GM18907 (cell line): ENCODE measurements at regions not wholly inside any gene's neighbourhood (a gene's known extent, or its start where the extent isn't known, plus 50 kb on each side); places are given as distances from the start of the nearest gene placed in this dataset.

ENCODE experiments used
- ATAC-seq: cut with Tn5 transposase; IDR thresholded peaks from one replicate; pipeline ENCODE4 v1.9.1; 2021; ENCODE audit warnings: mild to moderate bottlenecking, moderate library complexity; ENCODE audit not compliant: unreplicated experiment

DNA sequence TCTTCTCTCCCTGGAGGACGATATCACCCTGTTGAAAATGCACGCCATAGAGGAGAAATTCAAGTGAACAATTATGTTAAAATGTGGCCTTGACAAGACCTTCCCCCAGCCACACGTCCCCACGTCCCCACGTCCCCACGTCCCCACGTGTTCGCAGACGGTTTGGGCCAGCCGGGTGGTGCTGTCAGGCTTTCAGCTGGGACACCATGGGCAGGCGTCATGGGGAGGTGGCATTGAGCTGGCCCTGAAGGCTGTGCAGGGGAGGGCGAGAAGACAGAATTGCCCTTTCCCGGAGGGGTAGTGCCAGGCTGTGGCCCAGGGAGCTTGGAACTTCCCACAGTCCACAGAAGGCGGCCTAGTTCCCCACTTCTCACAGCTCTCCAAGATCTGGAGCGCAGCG lies 240.7 kb upstream of the RAB6C start:
- no peak for ATAC-seq

DNA sequence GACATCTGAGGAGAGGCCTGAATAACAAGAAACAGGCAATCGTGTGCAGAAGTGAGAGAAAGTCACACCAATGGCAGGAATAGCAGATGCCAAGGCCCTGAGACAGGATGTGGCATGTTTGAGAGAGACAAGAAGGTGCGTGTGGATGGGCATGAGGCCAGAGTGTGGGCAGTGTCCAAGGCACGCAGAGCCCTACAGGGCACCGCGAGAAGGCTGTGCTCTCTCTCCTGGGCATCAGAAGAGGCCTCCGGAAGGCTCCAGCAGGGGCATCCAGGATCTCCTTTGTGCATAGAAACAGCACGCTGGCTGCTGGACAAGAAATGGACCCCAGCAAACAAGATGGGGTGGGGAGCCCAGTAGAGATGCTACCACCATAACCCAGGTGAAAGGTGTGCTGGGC lies 239.0 kb upstream of the RAB6C start:
- ATAC-seq, result no peak

DNA sequence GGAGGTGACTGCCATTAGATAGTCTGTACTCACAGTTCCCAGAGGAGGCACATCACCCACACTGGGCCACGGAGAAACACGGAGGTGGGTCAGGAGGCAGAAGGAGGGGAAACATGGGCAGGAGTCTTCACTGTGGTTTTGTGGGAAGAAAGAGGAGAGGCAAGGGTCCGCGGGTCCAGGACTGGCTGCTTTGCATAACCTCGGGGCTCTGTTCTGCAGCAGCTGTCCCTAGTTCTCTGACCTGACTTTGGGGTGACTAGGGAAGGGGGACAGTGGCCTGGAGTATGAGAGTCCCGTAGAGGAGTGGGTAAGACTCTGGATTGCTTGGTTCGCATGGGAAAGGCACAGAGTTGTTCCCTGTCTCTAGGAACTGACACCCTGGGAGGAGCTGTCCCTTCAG lies 238.3 kb upstream of the RAB6C start:
- no peak for ATAC-seq

DNA sequence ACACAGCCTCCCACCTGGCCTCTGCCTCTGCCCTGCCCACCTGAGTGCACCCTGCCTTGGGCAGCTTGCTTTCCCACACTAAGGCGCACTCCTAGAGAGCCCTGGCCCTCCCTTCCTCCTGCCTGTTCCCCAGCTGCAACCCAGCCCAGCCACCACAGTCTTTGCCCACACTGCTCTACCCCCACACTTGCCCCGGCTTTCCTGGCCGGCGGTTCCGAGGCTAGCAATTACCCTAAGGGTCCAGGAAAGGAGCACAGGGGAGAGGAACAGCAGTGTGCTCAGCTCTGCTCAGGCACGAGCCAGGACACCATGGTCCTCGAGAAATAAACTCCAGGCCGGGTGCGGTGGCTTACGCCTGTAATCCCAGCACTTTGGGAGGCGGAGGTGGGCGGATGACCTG lies 237.8 kb upstream of the RAB6C start:
- ATAC-seq, result no peak

DNA sequence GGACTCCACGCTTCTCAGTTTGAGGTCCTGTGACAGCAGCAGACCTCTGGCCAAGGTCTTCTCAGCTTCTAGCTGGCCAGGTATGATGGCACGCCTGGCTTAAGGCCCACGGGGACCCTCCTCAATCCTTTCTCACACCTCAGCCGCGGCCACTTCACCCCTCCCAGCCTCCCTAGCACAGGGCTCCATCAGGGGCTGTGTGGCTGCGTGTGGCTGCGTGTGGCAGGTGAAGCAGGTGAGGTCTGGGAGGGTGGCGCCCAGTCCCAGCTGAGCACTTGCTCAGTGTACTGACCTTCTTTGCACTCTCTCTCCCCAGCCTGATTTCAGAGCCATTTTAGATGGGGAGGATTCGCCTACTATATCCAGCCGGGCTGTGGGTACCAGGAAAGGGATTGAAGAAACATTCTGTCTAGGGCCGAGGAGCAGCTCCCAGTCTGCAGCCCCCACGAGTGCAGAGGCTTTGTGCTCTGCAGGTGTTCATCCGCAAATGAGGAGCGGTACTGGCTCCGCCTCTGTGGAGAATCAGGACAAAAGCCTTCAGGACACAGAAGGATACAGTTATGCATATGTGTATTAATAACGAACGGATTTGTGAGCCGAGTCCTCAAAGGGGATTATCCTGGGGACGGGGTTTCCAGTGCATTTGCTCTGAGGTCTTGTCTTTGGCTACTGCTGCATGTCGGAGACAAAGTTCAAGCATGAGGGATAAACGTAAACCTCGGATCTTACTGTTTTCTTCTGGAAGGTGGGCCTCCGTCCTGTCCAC lies 236.9 kb upstream of the RAB6C start:
- no peak for ATAC-seq

DNA sequence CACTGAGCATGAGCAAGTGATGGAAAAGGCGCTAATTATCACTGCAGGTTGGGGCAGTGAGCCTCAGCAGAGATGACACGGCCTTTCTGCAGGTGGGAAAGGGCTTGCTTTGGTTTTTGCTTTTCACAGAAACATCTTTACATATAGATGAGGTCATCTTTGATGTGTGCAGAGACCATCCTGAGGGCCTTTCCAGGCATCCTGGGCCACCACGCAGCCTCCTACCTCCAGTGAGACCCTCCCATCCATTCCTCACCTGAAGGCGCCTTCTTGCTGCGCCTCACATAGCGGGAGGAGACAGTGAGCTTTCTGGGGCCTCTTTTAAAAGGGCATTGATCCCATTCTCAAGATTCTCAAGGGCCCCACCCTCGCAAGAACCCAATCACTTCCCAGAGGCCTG lies 235.3 kb upstream of the RAB6C start:
- no peak for ATAC-seq

DNA sequence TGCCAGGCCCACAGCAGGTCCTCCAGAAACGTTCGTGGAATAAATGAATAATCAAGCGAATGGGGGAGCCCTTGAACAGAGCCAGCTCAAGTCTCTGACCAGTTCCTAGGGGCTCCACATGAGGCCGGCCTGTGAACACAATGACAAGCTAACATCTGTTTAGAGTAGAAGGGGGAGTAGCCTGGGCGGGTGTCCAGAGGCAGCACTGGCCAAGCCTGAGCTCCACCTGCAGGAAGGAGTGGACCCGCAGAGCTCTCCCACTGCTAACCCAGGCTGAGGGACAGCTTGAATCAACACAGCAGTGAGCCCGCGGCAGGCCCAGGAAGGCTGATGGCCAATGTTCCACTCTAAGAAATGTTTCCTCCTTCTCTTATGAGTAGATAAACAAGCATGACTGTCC lies 234.8 kb upstream of the RAB6C start:
- no peak for ATAC-seq

DNA sequence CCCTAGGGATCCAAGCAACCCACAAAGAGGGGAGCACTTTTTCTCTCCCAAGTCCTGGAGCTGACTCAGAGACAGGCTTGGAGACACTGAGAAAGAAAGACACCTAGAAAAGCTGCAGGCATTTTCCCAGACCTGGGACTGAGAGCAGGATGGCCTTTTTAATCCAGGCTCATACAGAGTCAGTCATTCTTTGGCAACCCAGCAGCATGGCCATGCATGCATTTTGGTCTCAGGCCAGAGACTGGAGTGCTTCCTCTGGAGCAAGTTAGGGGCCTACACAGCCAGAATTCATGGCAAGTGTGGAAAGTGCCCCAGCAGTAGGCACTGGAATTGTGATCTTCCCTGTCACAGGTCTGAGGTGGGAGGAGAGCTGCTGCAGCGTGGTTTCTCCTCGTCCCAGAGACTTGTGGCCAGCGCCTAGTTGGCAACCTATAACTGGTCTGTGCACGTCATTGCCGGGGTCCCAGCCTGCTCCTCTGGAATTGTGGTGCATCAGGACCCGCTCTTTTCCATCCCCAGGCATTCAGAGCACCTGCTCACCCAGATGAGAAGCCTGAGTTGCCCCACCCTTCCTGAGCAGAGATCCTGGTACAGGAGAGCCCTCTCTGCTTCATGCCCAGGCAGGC lies 231.9 kb upstream of the RAB6C start:
- ATAC-seq, result no peak

DNA sequence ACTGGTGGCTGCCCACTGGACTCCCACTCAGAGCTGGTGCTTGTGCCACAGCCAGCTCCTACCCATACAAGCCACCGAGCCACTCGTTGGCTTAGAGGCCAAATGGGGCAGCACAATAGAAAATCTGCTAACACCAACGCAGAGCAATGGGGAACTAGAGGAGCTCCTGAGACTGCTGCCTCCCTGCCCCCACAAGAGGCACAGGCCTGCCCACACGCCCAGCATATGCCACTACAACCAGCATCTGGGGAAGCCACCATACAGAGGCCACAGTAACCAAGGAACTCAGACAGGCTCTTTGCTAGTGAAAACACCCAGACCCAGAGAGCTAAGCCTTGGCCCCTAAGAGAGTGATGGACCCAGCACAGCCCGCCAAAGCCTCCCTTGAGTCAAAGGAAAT lies 231.2 kb upstream of the RAB6C start:
- no peak for ATAC-seq

DNA sequence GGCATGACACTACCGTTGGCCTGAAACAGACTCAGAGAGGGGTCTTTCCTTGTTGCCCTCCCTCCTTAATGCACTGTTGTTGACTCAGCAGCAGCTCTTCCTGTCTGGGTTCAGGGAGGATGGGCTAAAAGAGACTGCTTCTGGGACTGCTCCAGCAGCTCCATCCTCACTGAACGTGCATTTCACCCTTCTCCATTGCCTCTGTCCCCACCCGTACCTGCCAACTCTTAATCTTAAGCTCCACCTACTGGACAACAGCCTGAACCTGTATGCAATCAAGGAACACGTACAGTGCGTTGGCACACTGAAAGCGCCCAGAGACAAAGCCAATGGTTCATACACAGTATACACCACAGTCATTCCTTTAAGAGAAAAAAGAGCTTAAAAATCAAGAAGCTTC lies 230.8 kb upstream of the RAB6C start:
- no peak for ATAC-seq

DNA sequence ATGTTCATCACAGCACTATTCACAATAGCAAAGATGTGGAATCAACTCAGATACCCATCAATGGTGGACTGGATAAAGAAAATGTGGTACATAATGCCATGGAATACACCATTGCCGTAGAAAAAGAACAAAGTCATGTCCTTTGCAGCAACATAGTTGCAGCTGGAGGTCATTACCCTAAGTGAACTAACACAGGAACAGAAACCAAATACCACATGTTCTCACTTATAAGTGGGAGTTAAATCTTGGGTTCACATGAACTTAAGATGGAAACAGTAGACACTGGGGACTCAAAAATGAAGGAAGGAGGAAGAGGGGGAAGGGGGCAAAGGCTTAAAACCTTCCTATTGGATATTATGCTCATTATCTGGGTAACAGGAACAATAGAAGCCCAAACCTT lies 228.1 kb upstream of the RAB6C start:
- ATAC-seq, result no peak

DNA sequence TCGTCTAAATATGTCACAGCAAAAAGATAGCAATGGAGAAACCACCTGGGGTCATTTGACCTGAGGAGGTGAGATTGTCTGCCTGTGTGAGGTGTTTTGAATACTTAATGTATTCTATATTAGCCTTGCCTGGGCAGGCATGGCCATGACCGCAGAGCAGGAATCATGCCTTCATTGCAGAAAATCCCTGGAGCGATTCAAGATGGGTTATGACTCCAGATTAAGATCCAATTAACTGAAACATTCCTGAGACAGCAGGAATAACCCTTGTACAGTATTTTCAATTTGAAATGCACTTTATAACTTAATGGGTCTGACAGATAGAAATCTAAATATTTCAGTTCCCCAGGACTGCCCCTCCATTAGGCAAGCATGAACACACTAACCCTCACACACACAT lies 227.3 kb upstream of the RAB6C start:
- no peak for ATAC-seq

DNA sequence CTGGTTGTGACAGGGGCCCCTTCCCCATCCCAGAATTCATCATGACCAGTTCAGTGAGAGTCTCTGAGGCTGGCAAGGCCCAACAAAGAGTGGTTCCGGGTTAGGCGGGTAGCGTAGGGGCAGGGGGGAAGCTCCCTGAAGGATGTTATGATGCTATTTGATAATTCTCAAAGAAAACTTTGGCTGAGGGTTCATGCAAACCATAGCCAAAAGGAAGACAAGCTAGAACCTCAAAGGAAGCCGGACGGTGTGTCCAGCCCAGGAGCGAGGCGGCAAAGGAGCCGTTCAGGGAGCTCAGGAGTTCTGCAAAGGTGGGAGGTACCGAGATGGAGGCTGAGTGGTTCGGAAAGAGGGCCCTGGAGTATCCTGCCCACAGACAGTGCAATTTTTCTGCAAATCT lies 226.8 kb upstream of the RAB6C start:
- ATAC-seq, result no peak

DNA sequence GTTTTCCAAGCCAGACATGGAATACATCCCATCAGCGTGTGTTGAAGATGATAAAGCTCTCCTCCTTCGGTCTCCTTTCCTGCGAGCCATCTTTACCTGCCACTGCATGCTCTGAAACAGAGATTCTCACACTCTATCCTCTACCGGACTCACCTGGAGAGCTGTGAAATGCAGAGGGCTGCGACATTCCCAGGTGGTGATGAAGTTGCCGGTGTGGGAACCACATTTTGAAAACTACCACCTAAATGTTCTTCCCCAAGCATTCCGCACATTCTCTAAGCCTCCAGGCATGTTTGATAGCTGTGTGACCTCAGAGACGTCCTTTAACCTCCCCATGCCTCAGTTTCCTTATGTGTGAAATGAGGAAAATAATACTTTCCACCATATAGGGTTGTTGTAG lies 226.2 kb upstream of the RAB6C start:
- ATAC-seq, result no peak

DNA sequence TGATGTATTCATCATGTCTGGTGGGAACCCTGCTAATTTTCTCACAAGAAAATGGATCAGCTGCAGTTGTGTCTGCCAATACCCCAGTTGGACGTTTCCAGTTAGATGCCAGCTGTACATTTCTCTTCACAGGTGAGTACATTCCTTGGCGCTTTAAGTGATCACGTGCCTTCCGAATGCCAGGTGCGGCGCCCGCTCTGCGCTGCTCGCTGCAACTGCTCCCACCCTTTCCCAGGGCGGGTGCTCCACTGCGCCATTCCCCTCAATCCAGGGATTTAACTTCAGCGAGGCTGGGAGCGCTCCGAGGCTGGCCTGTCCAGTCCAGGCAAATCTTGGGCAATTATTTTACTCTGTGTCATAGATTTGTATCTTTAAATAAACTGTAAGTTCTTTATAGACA lies 225.0 kb upstream of the RAB6C start:
- no peak for ATAC-seq

DNA sequence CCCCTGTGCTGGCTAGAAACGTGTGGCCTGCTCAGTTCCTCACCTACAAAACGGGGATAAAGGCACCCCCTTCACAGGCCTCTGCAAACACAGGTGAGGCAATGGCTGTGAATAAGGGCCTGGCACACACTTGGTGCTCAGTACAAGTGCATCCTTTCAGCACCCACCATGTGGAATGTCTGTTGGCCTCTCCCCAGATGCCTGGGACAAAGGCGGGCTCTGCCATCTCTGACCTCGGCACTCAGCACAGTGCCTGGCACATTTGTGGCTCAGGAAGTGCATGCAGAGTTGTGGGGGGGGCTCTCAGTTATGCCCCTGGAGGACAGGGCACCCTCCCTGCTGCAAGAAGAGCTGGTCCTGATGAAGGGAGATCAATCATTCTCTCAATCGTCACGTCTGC lies 224.6 kb upstream of the RAB6C start:
- ATAC-seq, result no peak

DNA sequence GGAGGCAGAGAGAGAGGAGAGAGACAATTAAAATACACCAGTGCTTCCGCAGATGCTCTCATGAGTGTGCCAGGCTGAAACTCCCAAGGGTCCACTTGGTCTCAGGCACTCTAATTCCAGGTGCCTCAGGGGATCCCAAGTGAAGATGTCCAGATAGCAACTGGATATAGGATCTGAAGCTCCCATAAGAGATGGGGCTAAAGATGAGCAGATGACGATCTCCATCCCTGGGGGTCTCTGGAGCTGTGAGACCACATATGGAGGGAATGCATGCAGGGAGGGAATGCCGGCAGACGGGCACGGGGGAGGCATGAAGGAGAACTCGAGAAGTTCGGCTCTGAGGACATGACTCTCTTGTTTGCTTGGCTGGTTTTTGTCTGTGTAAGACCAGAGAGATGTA lies 223.7 kb upstream of the RAB6C start:
- ATAC-seq, result no peak

DNA sequence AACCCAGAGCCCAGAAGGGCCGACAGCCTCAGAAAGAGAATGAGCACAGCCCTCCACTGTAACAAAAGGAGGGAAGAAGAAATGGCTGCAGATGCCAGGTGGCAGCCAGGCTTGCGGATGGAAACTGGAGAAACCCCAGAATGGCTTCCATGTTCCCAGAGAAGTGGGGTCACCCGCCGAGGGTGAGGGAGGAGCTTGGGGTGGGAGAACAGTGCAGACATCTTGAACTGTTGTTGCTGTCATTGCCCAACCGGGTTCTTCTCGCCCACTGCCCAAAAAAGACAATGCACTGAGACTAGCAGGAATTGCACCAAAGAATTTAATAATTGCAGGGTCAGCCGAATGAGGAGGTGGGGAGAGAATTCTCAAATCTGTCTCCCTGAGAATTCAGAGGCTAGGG lies 223.2 kb upstream of the RAB6C start:
- ATAC-seq, result no peak

DNA sequence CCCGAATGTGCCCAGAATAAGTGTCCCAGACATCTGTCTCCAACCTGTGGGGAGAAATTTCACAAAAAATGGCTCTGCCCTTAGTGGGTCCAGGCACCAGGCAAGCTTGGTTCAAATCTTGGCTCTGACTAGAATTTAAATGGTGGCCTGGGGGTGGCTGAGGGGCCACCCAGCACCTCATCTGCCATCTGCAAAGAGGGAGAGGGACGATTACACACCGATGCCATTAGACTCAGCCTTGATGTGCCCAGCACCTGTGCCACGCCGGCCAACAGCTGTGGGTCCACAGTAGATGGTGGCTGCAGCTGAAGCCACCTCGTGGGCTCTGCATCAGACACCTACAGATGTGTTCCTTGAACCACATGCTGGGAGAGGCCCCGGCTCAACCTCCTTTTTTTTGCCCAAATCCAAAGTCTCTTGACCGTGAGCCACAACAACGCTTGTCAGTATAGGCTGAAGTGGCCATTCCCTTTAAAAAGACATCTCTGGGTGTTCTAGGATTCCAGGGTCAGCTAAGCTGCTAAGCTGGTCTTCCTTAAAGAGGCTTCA lies 222.0 kb upstream of the RAB6C start:
- ATAC-seq, result no peak

DNA sequence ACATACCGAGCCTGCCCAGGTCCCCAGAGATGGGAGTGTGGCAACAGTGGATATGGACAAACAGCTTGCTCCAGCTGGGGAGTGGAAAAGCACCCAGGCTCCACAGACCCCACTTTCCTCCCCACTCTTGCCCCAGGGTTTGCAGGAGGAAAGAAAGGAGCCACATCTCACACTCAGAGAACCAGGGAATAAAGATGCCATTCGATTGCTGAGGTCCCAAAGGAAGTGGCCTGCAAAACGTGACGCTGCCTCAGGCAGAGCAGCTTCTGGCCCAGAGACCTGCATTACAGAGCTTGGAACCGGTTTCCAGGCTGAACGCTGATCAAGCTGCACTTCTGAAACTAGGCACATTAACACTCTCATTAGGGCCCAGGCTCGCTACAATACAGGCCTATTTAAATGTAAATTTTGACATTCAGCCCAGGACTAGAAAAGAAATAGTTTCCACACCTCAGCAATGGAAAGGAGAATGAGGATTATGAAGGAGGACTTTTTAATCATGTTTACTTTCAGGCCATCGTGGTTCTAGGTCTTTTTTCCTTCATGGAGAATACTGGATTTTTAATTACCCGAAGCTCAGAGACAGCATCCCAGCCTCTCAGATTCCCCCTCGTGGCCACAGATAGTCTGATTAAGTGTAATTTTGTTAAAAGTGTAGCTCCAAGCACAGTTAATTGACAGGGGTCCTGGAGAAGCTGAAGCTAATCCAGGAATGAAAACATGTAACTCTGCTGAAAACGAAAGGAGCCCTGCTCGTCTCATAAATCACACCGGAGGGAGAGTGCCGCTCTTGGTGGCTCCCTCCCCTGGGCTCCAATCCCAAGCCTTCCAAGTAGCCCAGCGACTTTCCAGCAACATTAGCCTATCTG lies 221.3 kb upstream of the RAB6C start:
- ATAC-seq, result no peak

DNA sequence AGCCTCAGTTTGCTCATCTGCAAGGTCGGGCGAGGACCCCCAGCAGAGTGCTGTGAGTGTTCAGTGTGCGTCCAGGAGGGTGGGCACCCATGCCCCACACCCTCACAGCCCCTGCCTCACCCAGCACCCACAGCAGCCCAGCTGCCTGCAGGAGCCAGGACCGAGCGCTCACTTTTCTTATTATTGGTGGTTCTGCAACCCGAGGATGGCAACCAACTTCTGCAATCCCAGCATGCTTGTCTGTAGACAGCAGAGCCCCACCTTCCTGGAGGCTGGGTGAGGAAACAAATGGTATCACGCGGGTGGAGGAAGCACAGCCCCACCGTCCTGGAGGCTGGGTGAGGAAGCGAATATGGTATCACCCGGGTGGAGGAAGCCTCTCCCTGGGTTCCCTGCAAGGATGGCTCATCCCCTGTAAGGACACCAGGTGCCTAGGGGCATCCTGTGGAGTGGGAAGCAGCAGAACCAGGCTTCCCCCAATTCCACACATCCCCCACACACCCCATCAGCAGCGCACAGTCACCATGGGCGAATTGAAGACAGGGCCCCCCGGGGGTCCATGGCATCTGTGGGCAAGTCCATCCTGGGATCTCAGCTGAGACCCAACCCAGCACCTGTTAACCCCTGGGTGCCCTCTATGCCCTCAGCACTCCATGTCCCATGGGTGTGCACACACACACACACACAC lies 220.5 kb upstream of the RAB6C start:
- no peak for ATAC-seq
